ACC112 (cell line): ENCODE measurements at regions not wholly inside any gene's neighbourhood (a gene's known extent, or its start where the extent isn't known, plus 50 kb on each side); places are given as distances from the start of the nearest gene placed in this dataset.
A peak's percentile ranks its signal among the peaks of the same experiment; 100 is the strongest.

Experiments used
- H2AFZ ChIP-seq: fragments of 200-600 bp; sonication (generic); one replicate; pipeline ENCODE4 v1.6.0; 2017; ENCODE audit warnings: antibody characterized with exemption, low read length; ENCODE audit not compliant: unreplicated experiment
- H3K27ac ChIP-seq: fragments of 200-600 bp; sonication (generic); 2 replicates; pipeline ENCODE4 v1.5.1; 2014; ENCODE audit warnings: low read depth, mild to moderate bottlenecking, antibody characterized with exemption, low read length, moderate library complexity
- H3K27me3 ChIP-seq: fragments of 200-600 bp; sonication (generic); 2 replicates; pipeline ENCODE4 v1.6.1; 2014; ENCODE audit warnings: mild to moderate bottlenecking, antibody characterized with exemption, low read length, moderate library complexity, mixed read lengths; ENCODE audit not compliant: insufficient read depth
- H3K36me3 ChIP-seq: fragments of 200-600 bp; sonication (generic); 2 replicates; pipeline ENCODE4 v1.6.1; 2016; ENCODE audit warnings: mild to moderate bottlenecking, antibody characterized with exemption, low read length, moderate library complexity, mixed read lengths; ENCODE audit not compliant: insufficient read depth
- H3K4me1 ChIP-seq: fragments of 200-600 bp; sonication (generic); one replicate; pipeline ENCODE4 v1.6.1; 2016; ENCODE audit warnings: low read length, mixed read lengths; ENCODE audit not compliant: insufficient read depth, unreplicated experiment, control insufficient read depth
- H3K4me3 ChIP-seq: fragments of 200-600 bp; sonication (generic); 2 replicates; pipeline ENCODE4 v1.5.1; 2014; ENCODE audit warnings: mild to moderate bottlenecking, low read depth, low read length
- H3K79me2 ChIP-seq: fragments of 200-600 bp; sonication (generic); one replicate; pipeline ENCODE4 v1.6.0; 2016; ENCODE audit warnings: low read length; ENCODE audit not compliant: control insufficient read depth, unreplicated experiment, insufficient read depth

DNA sequence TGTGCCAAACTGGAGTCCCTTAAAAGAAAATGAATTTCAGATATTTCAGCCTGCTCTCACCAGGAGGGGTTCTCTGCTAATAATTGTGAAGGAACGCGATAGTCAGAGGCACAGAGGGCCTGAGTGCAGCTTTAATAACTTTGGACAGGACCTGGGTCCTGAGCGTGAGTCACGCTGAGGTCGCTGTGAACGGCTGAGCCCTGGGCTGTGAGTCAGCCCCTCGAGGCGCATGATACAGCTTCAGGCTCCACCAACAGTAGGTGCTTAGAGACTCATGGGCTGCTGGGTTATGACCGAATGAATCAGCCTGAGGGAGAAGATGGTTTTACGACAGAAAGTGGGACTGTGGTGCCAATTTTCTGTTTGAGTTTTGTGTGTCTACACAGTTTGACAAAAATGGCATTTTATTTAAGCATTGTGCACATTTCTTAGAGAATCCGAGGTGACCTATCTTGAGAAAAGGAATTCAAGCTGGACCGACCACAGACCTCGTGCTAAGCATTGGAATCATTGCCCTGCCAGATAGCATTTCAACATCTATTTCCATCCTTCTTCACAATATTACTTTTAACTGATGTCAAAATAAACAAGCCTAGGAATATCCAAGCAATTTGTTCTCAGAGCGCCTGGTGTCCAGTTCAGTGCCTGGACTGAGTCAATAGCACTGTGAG lies 183.0 kb downstream of the THBS2 start:
- peak overlapping the region; percentile 64 for H3K4me3 ChIP-seq
- no peaks in the 10 kb centered on the region for H3K79me2 ChIP-seq
- H3K4me1 ChIP-seq = peaks cover 46% of the 10 kb centered on the region
- no peaks in the 10 kb centered on the region for H3K27me3 ChIP-seq
- H3K36me3 ChIP-seq = no peaks in the 10 kb centered on the region
- peak overlapping the region; percentile 95 for H3K27ac ChIP-seq
- peak overlapping the region; percentile 72 for H2AFZ ChIP-seq

DNA sequence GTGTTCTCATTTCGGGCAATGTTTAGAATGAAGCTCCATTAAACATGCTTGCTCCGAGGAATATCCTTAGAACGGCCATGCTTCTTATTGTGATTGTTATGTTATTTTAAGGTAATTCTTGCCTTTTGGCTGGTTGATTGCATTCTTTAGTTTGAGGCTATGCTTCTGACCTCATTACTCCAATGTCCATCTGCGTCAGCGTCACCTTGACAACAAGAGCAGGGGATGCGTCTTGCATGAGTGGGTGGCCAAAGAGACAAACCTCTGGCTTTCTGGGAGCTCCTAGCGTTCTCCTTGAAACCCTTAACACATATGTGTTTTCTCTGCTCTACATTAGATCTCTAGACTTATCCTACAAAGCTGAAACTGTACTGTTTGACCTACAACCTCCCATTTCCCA lies 184.3 kb downstream of the THBS2 start:
- no peaks in the 10 kb centered on the region for H3K36me3 ChIP-seq
- no peaks in the 10 kb centered on the region for H3K27me3 ChIP-seq
- no peak overlapping the region for H2AFZ ChIP-seq
- peaks cover 33% of the 10 kb centered on the region for H3K4me1 ChIP-seq
- no peak overlapping the region for H3K4me3 ChIP-seq
- no peaks in the 10 kb centered on the region for H3K79me2 ChIP-seq
- peak overlapping the region; percentile 95; the same call in 1 of the 2 replicates for H3K27ac ChIP-seq

DNA sequence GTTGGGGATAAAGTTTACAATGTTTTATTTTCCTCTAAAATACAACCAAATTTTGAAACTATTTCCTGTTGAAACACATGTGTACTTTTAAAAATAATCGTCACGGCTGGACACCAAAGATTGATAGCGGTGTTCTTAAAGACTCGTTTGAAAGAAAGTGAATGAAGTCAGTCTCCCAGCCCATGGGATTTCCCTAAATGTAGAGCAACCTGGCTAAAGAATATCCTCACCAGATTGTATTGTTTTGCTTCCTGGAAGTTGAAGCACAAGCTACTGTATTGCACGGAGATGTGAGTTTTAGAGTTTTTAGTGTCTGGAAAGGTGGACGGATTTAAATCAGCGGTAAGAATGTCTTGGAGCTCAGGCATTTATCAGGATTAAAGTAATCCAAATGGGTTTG lies 189.5 kb downstream of the THBS2 start:
- no peak overlapping the region for H2AFZ ChIP-seq
- H3K36me3 ChIP-seq = no peaks in the 10 kb centered on the region
- H3K27me3 ChIP-seq = no peaks in the 10 kb centered on the region

DNA sequence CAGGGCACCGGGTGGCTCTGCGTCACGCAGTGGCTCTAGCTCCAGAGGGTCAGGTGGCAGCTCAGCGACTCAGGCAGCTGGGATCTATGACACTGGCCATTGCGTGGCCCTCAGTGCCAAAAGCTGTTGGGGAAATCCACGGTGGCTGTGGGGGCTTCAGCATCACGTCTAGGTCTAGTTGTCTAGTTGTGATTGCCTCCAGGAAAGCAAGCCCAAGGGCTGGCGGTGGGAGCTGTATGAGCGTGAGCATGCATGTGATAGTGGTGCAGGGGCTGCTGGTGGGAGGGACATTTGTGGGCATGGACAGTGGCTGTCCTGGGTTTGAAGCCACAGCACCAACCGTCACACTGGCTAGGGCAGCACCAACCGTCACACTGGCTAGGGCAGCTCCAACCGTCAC lies 191.4 kb downstream of the THBS2 start:
- Histone ChIP-seq H3K4me3 (no peak overlapping the region), H3K27ac (no peak overlapping the region), H2AFZ (no peak overlapping the region), H3K79me2 (no peaks in the 10 kb centered on the region), H3K4me1 (no peaks in the 10 kb centered on the region), H3K36me3 (no peaks in the 10 kb centered on the region), H3K27me3 (no peaks in the 10 kb centered on the region)

More for the DNA sequence above, 189.5 kb downstream of the THBS2 start:
- no peaks in the 10 kb centered on the region for H3K4me1 ChIP-seq
- no peak overlapping the region for H3K27ac ChIP-seq
- no peak overlapping the region for H3K4me3 ChIP-seq
- no peaks in the 10 kb centered on the region for H3K79me2 ChIP-seq

DNA sequence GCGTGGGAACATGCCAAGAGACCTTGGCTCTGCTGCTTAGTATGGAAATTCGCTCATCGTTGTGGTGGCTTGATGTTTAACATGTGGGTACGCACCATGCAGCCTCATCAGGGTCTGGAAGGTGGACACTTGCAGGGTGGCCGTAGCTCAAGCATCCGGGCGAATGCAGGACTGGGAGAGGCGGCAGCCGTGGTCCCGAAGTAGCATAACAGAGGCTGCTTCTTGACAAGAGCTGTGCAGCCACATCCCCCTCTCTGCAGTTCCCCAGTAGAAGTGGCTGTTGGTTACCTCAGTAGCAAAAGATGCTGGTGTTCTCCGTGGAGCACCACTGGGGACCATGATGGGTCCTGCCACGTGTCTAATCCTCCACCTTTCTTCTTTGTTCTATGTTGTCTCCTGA lies 195.0 kb downstream of the THBS2 start:
- Histone ChIP-seq H3K4me1 (no peaks in the 10 kb centered on the region), H3K79me2 (no peaks in the 10 kb centered on the region), H3K36me3 (no peaks in the 10 kb centered on the region), H3K27ac (no peak overlapping the region), H3K27me3 (no peaks in the 10 kb centered on the region), H2AFZ (no peak overlapping the region), H3K4me3 (no peak overlapping the region)

DNA sequence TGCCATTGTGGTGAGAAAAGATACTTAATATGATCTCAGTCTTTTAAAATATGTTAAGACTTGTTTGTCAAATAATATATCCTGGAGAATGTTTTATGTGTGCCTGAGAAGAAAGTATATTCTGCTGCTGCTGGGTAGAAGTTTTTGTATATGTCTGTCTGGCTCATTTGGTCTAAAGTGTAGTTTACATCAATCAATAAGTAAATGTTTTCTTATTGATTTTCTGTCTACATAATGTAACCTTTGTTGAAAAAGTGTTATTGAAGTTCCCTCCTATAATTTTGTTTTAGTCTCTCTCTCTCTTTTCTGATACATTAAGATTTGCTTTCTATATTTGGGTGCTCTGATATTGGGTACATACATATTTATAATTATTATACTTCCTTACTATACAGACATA lies 201.2 kb downstream of the THBS2 start:
- Histone ChIP-seq H3K4me3 (no peak overlapping the region), H3K27ac (no peak overlapping the region), H3K4me1 (peaks cover 4% of the 10 kb centered on the region), H3K79me2 (no peaks in the 10 kb centered on the region), H2AFZ (no peak overlapping the region), H3K36me3 (no peaks in the 10 kb centered on the region), H3K27me3 (no peaks in the 10 kb centered on the region)

DNA sequence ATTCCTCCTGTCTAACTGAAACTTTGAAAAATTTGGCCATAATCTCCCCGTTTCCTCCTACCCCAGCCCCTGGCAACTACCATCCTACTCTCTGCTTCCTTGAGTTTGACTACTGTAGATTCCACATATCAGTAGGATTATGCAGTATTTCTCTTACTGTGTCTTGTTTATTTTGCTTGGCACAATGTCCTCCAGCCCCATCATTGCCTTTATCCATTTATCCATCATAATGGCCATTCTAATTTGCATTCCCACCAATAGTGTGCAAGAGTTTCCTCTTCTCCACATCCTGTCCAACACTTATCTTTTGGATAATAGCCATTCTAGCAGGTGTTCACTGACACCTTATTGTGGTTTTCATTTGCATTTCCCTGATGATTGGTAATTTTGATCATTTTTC lies 202.3 kb downstream of the THBS2 start:
- Histone ChIP-seq H3K36me3 (no peaks in the 10 kb centered on the region), H3K27me3 (no peaks in the 10 kb centered on the region), H3K4me3 (no peak overlapping the region), H2AFZ (no peak overlapping the region), H3K79me2 (no peaks in the 10 kb centered on the region), H3K4me1 (peaks cover 15% of the 10 kb centered on the region), H3K27ac (no peak overlapping the region)

DNA sequence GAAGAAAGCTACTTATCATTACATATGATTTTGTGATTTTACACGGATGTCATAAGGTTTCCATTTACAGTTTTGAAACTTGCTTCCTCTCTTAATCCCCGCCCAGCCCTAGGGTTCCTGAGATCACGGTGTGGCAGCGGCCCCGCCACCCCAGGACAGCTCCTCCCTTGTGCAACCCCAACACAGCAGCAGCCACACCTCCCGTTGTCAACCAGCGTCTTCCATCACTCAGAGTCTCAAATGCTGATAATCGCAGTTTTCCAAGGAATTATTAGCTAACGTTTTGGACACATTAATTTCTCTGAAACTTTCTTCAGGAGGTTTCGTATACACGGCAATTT lies 204.8 kb downstream of the THBS2 start:
- no peak overlapping the region for H3K4me3 ChIP-seq
- no peaks in the 10 kb centered on the region for H3K79me2 ChIP-seq
- no peaks in the 10 kb centered on the region for H3K27me3 ChIP-seq
- no peak overlapping the region for H3K27ac ChIP-seq
- no peaks in the 10 kb centered on the region for H3K36me3 ChIP-seq
- peaks cover 21% of the 10 kb centered on the region for H3K4me1 ChIP-seq
- H2AFZ ChIP-seq = no peak overlapping the region

DNA sequence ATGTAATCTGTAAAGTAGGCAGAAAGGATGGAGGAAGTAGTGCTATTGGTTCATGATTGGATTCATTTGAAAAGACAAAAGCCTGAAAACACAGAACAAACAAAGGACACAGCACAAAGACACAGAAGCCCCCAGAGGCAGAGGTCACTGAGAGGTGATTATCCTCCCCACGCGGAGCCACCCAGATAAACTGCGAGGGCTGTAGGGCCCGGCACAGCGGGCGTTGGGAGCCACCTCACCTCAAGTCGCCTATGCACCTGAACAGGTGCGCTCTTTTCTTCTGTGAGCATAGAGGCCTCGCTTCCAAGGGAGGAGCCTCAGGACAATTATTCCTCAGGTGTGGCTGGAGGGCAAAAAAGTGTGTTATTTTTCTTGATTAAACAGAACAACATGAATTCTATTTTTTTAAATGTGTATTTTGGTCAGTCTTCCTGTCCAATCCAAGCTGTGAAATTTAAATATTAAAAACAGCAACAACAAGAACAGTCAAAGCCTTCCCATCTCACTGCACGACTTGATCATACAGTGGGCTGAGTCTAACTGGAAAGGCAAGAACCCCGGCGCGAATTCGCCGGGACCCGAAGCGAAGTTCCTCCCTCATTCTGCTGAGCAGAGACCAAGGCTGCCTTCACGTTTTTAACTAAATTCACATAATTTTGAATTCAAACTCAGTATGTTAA lies 205.3 kb downstream of the THBS2 start:
- no peak overlapping the region for H3K27ac ChIP-seq
- peaks cover 21% of the 10 kb centered on the region for H3K4me1 ChIP-seq
- H3K27me3 ChIP-seq = no peaks in the 10 kb centered on the region
- H3K4me3 ChIP-seq = no peak overlapping the region
- no peaks in the 10 kb centered on the region for H3K79me2 ChIP-seq
- no peak overlapping the region for H2AFZ ChIP-seq
- no peaks in the 10 kb centered on the region for H3K36me3 ChIP-seq

DNA sequence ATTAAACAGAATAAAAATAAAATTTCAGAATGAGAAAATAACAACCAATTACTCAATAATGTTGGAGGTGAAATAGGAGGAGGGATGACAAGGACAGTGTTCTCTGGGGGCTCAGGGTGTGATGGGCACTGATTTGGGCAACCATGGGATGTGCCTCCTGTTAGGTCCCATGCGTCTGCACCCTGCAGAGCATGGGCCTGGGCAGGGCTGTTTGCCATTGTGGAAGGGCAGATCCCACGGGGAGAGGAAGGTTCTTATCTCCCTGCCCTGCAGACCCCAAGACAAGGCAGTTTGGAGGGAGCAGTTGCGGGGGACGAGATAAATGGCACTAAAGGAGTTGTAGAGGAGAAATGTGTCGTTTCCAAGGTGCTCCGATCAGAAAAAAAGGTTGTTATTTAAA lies 206.3 kb downstream of the THBS2 start:
- H3K27ac ChIP-seq = no peak overlapping the region
- no peaks in the 10 kb centered on the region for H3K27me3 ChIP-seq
- no peak overlapping the region for H2AFZ ChIP-seq
- H3K4me3 ChIP-seq = no peak overlapping the region
- H3K4me1 ChIP-seq = peaks cover 21% of the 10 kb centered on the region
- no peaks in the 10 kb centered on the region for H3K79me2 ChIP-seq
- H3K36me3 ChIP-seq = no peaks in the 10 kb centered on the region

DNA sequence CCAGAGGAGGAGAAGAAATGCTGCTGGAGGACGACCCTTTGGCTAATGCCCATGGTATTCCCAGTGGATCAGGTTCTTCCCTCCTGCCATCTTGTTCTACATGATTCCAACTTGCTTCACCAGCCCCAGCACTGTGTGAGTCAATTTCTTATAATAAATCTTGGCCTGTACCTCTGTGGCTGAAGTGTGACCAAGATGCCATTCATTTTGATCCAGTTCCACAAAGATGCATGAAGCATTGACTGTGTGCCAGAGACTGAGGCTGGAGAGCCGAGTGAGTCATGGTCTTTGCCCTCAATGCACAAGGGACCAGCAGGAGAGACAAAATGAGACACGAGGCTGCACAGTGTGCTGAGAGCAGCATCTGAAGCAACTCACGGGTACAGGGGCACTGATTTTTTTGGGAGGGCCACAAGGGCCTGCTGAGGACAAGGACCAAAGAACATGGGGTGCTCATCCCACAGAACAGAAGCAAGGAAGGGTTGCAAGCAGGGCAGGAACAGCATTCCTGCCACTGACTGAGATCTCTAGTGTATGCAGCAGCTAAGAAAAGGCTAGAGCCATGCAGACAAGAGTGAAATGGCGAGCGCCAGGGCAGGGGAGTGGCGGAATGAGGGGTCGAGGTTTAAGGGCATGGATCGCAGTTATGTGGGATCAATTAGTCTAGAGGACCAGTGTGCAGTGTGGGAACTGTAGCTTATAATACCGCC lies 207.0 kb downstream of the THBS2 start:
- Histone ChIP-seq H3K36me3 (no peaks in the 10 kb centered on the region), H3K27ac (peak overlapping the region; percentile 63), H3K27me3 (no peaks in the 10 kb centered on the region), H3K79me2 (no peaks in the 10 kb centered on the region), H2AFZ (peak overlapping the region; percentile 21), H3K4me1 (peaks cover 21% of the 10 kb centered on the region), H3K4me3 (no peak overlapping the region; the same call in none of the 2 replicates)
